Osteocyte (in vitro differentiated cells): ENCODE measurements at regions not wholly inside any gene's neighbourhood (a gene's known extent, or its start where the extent isn't known, plus 50 kb on each side); places are given as distances from the start of the nearest gene placed in this dataset.

Experiments
- DNase-seq: peaks from one replicate; pipeline ENCODE4 v3.0.0; 2021; ENCODE audit warnings: mixed read lengths; ENCODE audit not compliant: unreplicated experiment; ENCODE audit errors: extremely low spot score
- H3K27ac Mint-ChIP-seq: one replicate; pipeline ENCODE4 v1.8.0; 2021; ENCODE audit warnings: mild to moderate bottlenecking, mixed read lengths; ENCODE audit not compliant: unreplicated experiment
- H3K27me3 Mint-ChIP-seq: one replicate; pipeline ENCODE4 v1.8.0; 2021; ENCODE audit warnings: mixed read lengths; ENCODE audit not compliant: unreplicated experiment
- H3K36me3 Mint-ChIP-seq: one replicate; pipeline ENCODE4 v1.8.0; 2021; ENCODE audit warnings: mixed read lengths; ENCODE audit not compliant: unreplicated experiment
- H3K4me1 Mint-ChIP-seq: one replicate; pipeline ENCODE4 v1.8.0; 2021; ENCODE audit warnings: mixed read lengths; ENCODE audit not compliant: unreplicated experiment
- H3K4me3 Mint-ChIP-seq: one replicate; pipeline ENCODE4 v1.8.0; 2021; ENCODE audit warnings: mild to moderate bottlenecking, moderate library complexity, mixed read lengths; ENCODE audit not compliant: unreplicated experiment
- H3K9me3 Mint-ChIP-seq: one replicate; pipeline ENCODE4 v1.8.0; 2021; ENCODE audit warnings: mixed read lengths; ENCODE audit not compliant: unreplicated experiment
- TF ChIP-seq, protein P1 (sequence below): fragments of 200-600 bp; sonication (generic); IDR thresholded peaks from 2 replicates; pipeline ENCODE4 v1.5.0; 2021; ENCODE audit warnings: antibody characterized with exemption, mild to moderate bottlenecking, moderate library complexity

DNA sequence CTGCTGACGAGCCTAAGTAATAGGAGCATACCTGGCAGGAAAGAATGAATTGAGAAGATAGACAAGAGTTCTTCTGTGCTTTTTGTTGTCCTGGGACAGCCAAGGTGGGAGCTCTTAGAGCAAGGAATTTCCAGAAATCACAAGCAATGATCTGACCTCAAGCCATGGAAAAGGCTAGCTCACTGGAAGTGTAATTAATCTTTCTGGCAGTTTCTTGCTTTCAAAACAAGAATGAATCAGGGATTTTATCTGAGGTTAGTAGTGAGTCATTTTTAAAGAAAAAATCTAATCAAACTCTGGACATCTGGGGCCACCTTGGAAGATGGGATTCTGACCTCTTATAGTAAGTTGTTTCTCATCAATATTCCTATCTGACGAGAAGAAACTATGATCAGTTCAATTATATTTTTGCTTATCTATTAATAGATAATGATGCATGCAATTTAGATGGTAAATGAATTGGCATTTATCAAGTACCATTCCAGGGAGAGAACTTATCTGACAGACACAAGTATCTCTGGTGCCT is 98.0 kb downstream of the ADCYAP1 start:
- Mint-ChIP-seq H3K27me3 (no peaks in the 10 kb centered on the region), H3K36me3 (no peaks in the 10 kb centered on the region), H3K4me1 (no peaks in the 10 kb centered on the region), H3K4me3 (no peak overlapping the region), H3K27ac (no peak overlapping the region), H3K9me3 (peaks cover 3% of the 10 kb centered on the region)
- no peak for DNase-seq
- TF ChIP-seq, protein P1, sequence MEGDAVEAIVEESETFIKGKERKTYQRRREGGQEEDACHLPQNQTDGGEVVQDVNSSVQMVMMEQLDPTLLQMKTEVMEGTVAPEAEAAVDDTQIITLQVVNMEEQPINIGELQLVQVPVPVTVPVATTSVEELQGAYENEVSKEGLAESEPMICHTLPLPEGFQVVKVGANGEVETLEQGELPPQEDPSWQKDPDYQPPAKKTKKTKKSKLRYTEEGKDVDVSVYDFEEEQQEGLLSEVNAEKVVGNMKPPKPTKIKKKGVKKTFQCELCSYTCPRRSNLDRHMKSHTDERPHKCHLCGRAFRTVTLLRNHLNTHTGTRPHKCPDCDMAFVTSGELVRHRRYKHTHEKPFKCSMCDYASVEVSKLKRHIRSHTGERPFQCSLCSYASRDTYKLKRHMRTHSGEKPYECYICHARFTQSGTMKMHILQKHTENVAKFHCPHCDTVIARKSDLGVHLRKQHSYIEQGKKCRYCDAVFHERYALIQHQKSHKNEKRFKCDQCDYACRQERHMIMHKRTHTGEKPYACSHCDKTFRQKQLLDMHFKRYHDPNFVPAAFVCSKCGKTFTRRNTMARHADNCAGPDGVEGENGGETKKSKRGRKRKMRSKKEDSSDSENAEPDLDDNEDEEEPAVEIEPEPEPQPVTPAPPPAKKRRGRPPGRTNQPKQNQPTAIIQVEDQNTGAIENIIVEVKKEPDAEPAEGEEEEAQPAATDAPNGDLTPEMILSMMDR = no peak

- no peak overlapping the region for H3K4me3 Mint-ChIP-seq
- H3K36me3 Mint-ChIP-seq = no peaks in the 10 kb centered on the region
- H3K27ac Mint-ChIP-seq = no peak overlapping the region
- peaks cover 3% of the 10 kb centered on the region for H3K9me3 Mint-ChIP-seq
- H3K4me1 Mint-ChIP-seq = no peaks in the 10 kb centered on the region
- DNase-seq = no peak
- TF ChIP-seq, protein P1 = no peak
- H3K27me3 Mint-ChIP-seq = no peaks in the 10 kb centered on the region
Measured at GRCh38 chr18:1003499-1003898, 98.8 kb downstream of the ADCYAP1 start.

GRCh38 chr18:1006304-1006703 is 101.6 kb downstream of the ADCYAP1 start:
- TF ChIP-seq, protein P1 = no peak
- no peak for DNase-seq
- Mint-ChIP-seq H3K36me3 (no peaks in the 10 kb centered on the region), H3K9me3 (peaks cover 3% of the 10 kb centered on the region), H3K27me3 (no peaks in the 10 kb centered on the region), H3K4me3 (no peak overlapping the region), H3K27ac (no peak overlapping the region), H3K4me1 (peaks cover 8% of the 10 kb centered on the region)

DNA sequence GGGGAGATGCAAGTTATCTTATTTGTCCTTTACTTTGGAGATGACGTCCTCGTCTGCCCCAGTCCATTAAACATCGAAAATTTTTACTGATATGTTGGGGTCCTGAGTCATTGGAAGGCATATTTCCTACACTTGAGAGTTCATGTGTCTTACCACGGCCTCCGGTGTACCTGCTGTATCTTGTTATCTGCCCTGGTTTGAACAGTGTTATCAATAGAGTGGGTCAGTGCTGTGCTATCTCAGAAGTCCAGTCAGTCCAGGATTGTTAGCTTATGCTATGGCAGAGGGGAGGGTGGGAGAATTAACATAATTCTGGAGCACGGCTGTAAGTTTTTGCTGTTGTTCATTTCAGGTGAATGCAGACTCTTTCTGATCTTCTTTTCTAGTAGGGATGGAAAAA is 102.3 kb downstream of the ADCYAP1 start:
- Mint-ChIP-seq H3K36me3 (no peaks in the 10 kb centered on the region), H3K4me1 (peaks cover 8% of the 10 kb centered on the region), H3K27me3 (no peaks in the 10 kb centered on the region), H3K4me3 (no peak overlapping the region), H3K9me3 (peaks cover 3% of the 10 kb centered on the region), H3K27ac (no peak overlapping the region)
- TF ChIP-seq, protein P1 = no peak
- DNase-seq = no peak

- Mint-ChIP-seq H3K27me3 (no peaks in the 10 kb centered on the region), H3K4me1 (peaks cover 35% of the 10 kb centered on the region), H3K27ac (no peak overlapping the region), H3K36me3 (no peaks in the 10 kb centered on the region), H3K4me3 (no peak overlapping the region), H3K9me3 (no peaks in the 10 kb centered on the region)
- TF ChIP-seq, protein P1 = no peak
- no peak for DNase-seq
Measured at GRCh38 chr18:1011349-1011748, 106.7 kb downstream of the ADCYAP1 start.
